SK-N-SH (cell line): ENCODE measurements at regions not wholly inside any gene's neighbourhood (a gene's known extent, or its start where the extent isn't known, plus 50 kb on each side); places are given as distances from the start of the nearest gene placed in this dataset.

Source experiments
- CTCF ChIA-PET: fragments of 300-600, 350-600 bp; formaldehyde crosslinking; extraction: SDS; loops from one replicate; lab custom pipeline; 2021; lab: Yijun Ruan, JAX
- POLR2A ChIA-PET: fragments of 350-600 bp; sonication (Branson Sonifier 250); formaldehyde crosslinking; extraction: SDS; loops from one replicate; lab custom pipeline; 2020; ENCODE audit warnings: antibody characterized with exemption, inconsistent platforms; lab: Yijun Ruan, JAX
- DNase-seq: peaks from one replicate; pipeline ENCODE4 v3.0.0; 2012
- H2AFZ ChIP-seq: fragments of 200-600 bp; sonication (generic); 2 replicates; pipeline ENCODE4 v1.8.1; 2016; ENCODE audit warnings: antibody characterized with exemption, mild to moderate bottlenecking, low read depth
- H3F3A ChIP-seq: fragments of 200-600 bp; sonication (generic); replicated peaks from 2 replicates; pipeline ENCODE3; 2016; ENCODE audit warnings: antibody characterized with exemption, mild to moderate bottlenecking; ENCODE audit not compliant: insufficient read depth
- H3K27ac ChIP-seq, 2 experiments: fragments of 200-500 bp in 1 of 2; fragments of 200-600 bp in 1 of 2; sonication (Bioruptor generic) in 1 of 2; sonication (generic), shearing (Covaris generic) in 1 of 2; 2 replicates each; pipeline versions ENCODE4 v1.5.1 to v1.6.1; 2014 to 2016; ENCODE audit warnings: low read depth in 2 of 2, inconsistent platforms in 1 of 2, low read length in 1 of 2, mild to moderate bottlenecking in 1 of 2, mixed read lengths in 1 of 2
- H3K27me3 ChIP-seq: fragments of 200-600 bp; sonication (generic), shearing (Covaris generic); 2 replicates; pipeline ENCODE4 v1.6.1; 2016; ENCODE audit warnings: mixed run types; ENCODE audit not compliant: insufficient read depth
- H3K36me3 ChIP-seq, 2 experiments: fragments of 200-500 bp in 1 of 2; fragments of 200-600 bp in 1 of 2; sonication (Bioruptor generic) in 1 of 2; sonication (generic) in 1 of 2; replicated peaks in 1 of 2; 2 replicates each; pipeline versions ENCODE3 to v1.5.1; 2014 to 2016; ENCODE audit warnings: low read length in 1 of 2, mild to moderate bottlenecking in 1 of 2; ENCODE audit not compliant: insufficient read depth in 2 of 2, control insufficient read depth in 1 of 2
- H3K4me1 ChIP-seq, 2 experiments: fragments of 200-500 bp in 1 of 2; fragments of 200-600 bp in 1 of 2; sonication (Bioruptor generic) in 1 of 2; sonication (generic), shearing (Covaris generic) in 1 of 2; 2 replicates each; pipeline versions ENCODE4 v1.5.1 to v1.6.1; 2014 to 2016; ENCODE audit warnings: low read depth in 1 of 2, low read length in 1 of 2, mixed run types in 1 of 2; ENCODE audit not compliant: insufficient read depth in 2 of 2, control insufficient read depth in 1 of 2
- H3K4me2 ChIP-seq: fragments of 200-600 bp; sonication (generic), shearing (Covaris generic); 2 replicates; pipeline ENCODE4 v1.6.1; 2017; ENCODE audit warnings: mixed run types
- H3K4me3 ChIP-seq, 2 experiments: fragments of 200-500 bp in 1 of 2; fragments of 200-600 bp in 1 of 2; sonication (Bioruptor generic) in 1 of 2; sonication (generic), shearing (Covaris generic) in 1 of 2; 2 replicates each; pipeline versions ENCODE4 v1.5.1 to v1.8.1; 2014 to 2016; ENCODE audit warnings: low read depth in 2 of 2, inconsistent platforms in 1 of 2, low read length in 1 of 2, mild to moderate bottlenecking in 1 of 2, mixed read lengths in 1 of 2, moderate library complexity in 1 of 2
- H3K79me2 ChIP-seq: fragments of 200-600 bp; sonication (generic); 2 replicates; pipeline ENCODE4 v1.8.1; 2017; ENCODE audit warnings: mild to moderate bottlenecking; ENCODE audit not compliant: insufficient read depth
- H3K9ac ChIP-seq: fragments of 200-600 bp; sonication (generic); 2 replicates; pipeline ENCODE4 v1.6.1; 2017; ENCODE audit warnings: mixed run types
- H3K9me2 ChIP-seq: fragments of 200-600 bp; sonication (generic); 2 replicates; pipeline ENCODE4 v1.6.1; 2017; ENCODE audit warnings: mixed run types
- H3K9me3 ChIP-seq: fragments of 200-600 bp; sonication (generic); 2 replicates; pipeline ENCODE4 v1.6.1; 2017; ENCODE audit warnings: mixed run types, mild to moderate bottlenecking, moderate library complexity
- H4K20me1 ChIP-seq: fragments of 200-600 bp; sonication (generic); 2 replicates; pipeline ENCODE4 v1.6.1; 2017; ENCODE audit warnings: mild to moderate bottlenecking, mixed run types; ENCODE audit not compliant: insufficient read depth
- CHD2 ChIP-seq: fragments of 150-350 bp; IDR thresholded peaks from 2 replicates; pipeline ENCODE4 v1.6.1; 2018; ENCODE audit warnings: low read length; ENCODE audit not compliant: partially characterized antibody
- CTCF ChIP-seq: fragments of 200-600 bp; sonication (generic); IDR thresholded peaks from 2 replicates; pipeline ENCODE4 v1.6.1; 2017; ENCODE audit warnings: antibody characterized with exemption, mild to moderate bottlenecking, moderate library complexity
- EP300 ChIP-seq, 2 experiments: IDR thresholded peaks; 2 replicates each; pipeline versions ENCODE4 v1.4.0 to v1.6.1; 2012; ENCODE audit warnings: borderline replicate concordance in 1 of 2, low read depth in 1 of 2, low read length in 1 of 2
- EZH2phosphoT487 ChIP-seq: fragments of 200-600 bp; sonication (generic); IDR thresholded peaks from 2 replicates; pipeline ENCODE4 v1.6.1; 2017; ENCODE audit warnings: low read depth, mixed run types, mild to moderate bottlenecking, antibody characterized with exemption, moderate library complexity, borderline replicate concordance
- FOXJ3 ChIP-seq: sonication (generic); formaldehyde crosslinking; IDR thresholded peaks from 2 replicates; pipeline ENCODE4 v1.5.1; 2020; ENCODE audit warnings: mild to moderate bottlenecking, missing genetic modification reagents
- FOXM1 ChIP-seq: IDR thresholded peaks from 2 replicates; pipeline ENCODE4 v1.4.0; 2012; ENCODE audit warnings: low read depth, mild to moderate bottlenecking
- GABPA ChIP-seq: IDR thresholded peaks from 2 replicates; pipeline ENCODE4 v1.4.0; 2012; ENCODE audit warnings: low read depth, mild to moderate bottlenecking
- JUND ChIP-seq: IDR thresholded peaks from 2 replicates; pipeline ENCODE4 v1.4.0; 2012
- MAX ChIP-seq: IDR thresholded peaks from 2 replicates; pipeline ENCODE4 v1.4.0; 2012; ENCODE audit warnings: low read depth
- MEF2A ChIP-seq: IDR thresholded peaks from 2 replicates; pipeline ENCODE4 v1.4.0; 2012; ENCODE audit warnings: low read depth, borderline replicate concordance
- MXI1 ChIP-seq: IDR thresholded peaks from 2 replicates; pipeline ENCODE4 v1.6.1; 2012; ENCODE audit warnings: mild to moderate bottlenecking, low read depth, low read length, improper control_type of control experiment
- NFIC ChIP-seq: IDR thresholded peaks from 2 replicates; pipeline ENCODE4 v1.4.0; 2012; ENCODE audit warnings: borderline replicate concordance
- NRF1 ChIP-seq: IDR thresholded peaks from 2 replicates; pipeline ENCODE4 v1.6.1; 2012; ENCODE audit warnings: low read depth, mild to moderate bottlenecking, low read length
- POLR2AphosphoS5 ChIP-seq: IDR thresholded peaks from 2 replicates; pipeline ENCODE4 v1.6.1; 2012; ENCODE audit warnings: low read depth, low read length
- RAD21 ChIP-seq: IDR thresholded peaks from 2 replicates; pipeline ENCODE4 v1.6.1; 2012; ENCODE audit warnings: mild to moderate bottlenecking, low read length
- RCOR1 ChIP-seq: fragments of 150-350 bp; IDR thresholded peaks from 2 replicates; pipeline ENCODE4 v1.6.1; 2017; ENCODE audit warnings: antibody characterized with exemption, low read length
- RFX5 ChIP-seq: IDR thresholded peaks from 2 replicates; pipeline ENCODE4 v1.6.1; 2012; ENCODE audit warnings: mild to moderate bottlenecking, improper control_type of control experiment, low read length
- SMC3 ChIP-seq: IDR thresholded peaks from 2 replicates; pipeline ENCODE4 v1.6.1; 2012; ENCODE audit warnings: low read depth, low read length, improper control_type of control experiment
- TCF12 ChIP-seq: IDR thresholded peaks from 2 replicates; pipeline ENCODE4 v1.4.0; 2012
- TEAD4 ChIP-seq: IDR thresholded peaks from 2 replicates; pipeline ENCODE4 v1.4.0; 2012; ENCODE audit warnings: mild to moderate bottlenecking, borderline replicate concordance; ENCODE audit not compliant: insufficient read depth
- USF2 ChIP-seq: fragments of 150-350 bp; IDR thresholded peaks from 2 replicates; pipeline ENCODE4 v1.6.1; 2017; ENCODE audit warnings: antibody characterized with exemption, low read length, low read depth, borderline replicate concordance
- ZBTB33 ChIP-seq: IDR thresholded peaks from 2 replicates; pipeline ENCODE4 v1.4.0; 2012; ENCODE audit warnings: low read depth, borderline replicate concordance
- WGBS: methylation state at CpG from one replicate; pipeline ENCODE4 v1.1.6; 2017; ENCODE audit warnings: low lambda C conversion rate; 5-methylcytosine and 5-hydroxymethylcytosine counted together

- Histone ChIP-seq H3K27me3 (no peaks in the 10 kb centered on the region), H3K4me2 (no peak overlapping the region), H3K9me2 (no peaks in the 10 kb centered on the region), H3K9me3 (no peaks in the 10 kb centered on the region), H3K79me2 (no peaks in the 10 kb centered on the region), H3K9ac (no peak overlapping the region), H2AFZ (no peak overlapping the region), H3K4me3 (no peak overlapping the region), H3K36me3 (no peaks in the 10 kb centered on the region), H4K20me1 (no peaks in the 10 kb centered on the region), H3K27ac (no peak overlapping the region), H3F3A (no peaks in the 10 kb centered on the region), H3K4me1 (no peaks in the 10 kb centered on the region; a peak in 1 of 4 replicates)
- ChIA-PET POLR2A (no interaction called here), CTCF (interaction anchor here (0.9 to 1.3 kb wide), 2 partner anchors 89 to 91 kb away, joined by 3 read pairs; no protein-coding TSS in a partner anchor)
- no peak for DNase-seq
- WGBS, result 18% methylated on average over 1 of the region's 1 CpG
- TF ChIP-seq EP300 (IDR thresholded peaks at IDR 0.05; ENCODE audit: borderline replicate concordance in 1 of 2, low read depth in 1 of 2, low read length in 1 of 2) (no peak), MEF2A (no peak), SMC3 (no peak), TEAD4 (no peak), CTCF (no peak), RFX5 (no peak), POLR2AphosphoS5 (no peak), JUND (no peak), MXI1 (no peak), USF2 (no peak), TCF12 (no peak), NRF1 (no peak)
Observed at GRCh38 chr5:168202996-168203395, 88.4 kb upstream of the WWC1 start.

- H3K9ac ChIP-seq, result no peak overlapping the region
- H3K4me3 ChIP-seq, result no peak overlapping the region
- ChIA-PET POLR2A (no interaction called here), CTCF (interaction anchor here (0.9 to 1.3 kb wide), 2 partner anchors 91 to 93 kb away, joined by 3 read pairs; no protein-coding TSS in a partner anchor)
- H3K36me3 ChIP-seq, result no peaks in the 10 kb centered on the region
- H3K4me1 ChIP-seq, result no peaks in the 10 kb centered on the region
- no peaks in the 10 kb centered on the region for H3F3A ChIP-seq
- H2AFZ ChIP-seq, result no peak overlapping the region
- H3K4me2 ChIP-seq, result no peak overlapping the region
- DNase-seq, result no peak
- TF ChIP-seq USF2 (no peak), CHD2 (no peak), RAD21 (no peak), FOXM1 (no peak), FOXJ3 (no peak), MAX (no peak), RCOR1 (no peak), RFX5 (no peak), NRF1 (no peak), EZH2phosphoT487 (no peak), ZBTB33 (no peak), JUND (no peak), NFIC (no peak), GABPA (no peak)
- 62% methylated on average over 5 of the region's 6 CpGs for WGBS
- H3K9me2 ChIP-seq, result no peaks in the 10 kb centered on the region
- H3K27me3 ChIP-seq, result no peaks in the 10 kb centered on the region
- no peak overlapping the region for H3K27ac ChIP-seq
- H3K9me3 ChIP-seq, result no peaks in the 10 kb centered on the region
- no peaks in the 10 kb centered on the region for H4K20me1 ChIP-seq
- no peaks in the 10 kb centered on the region for H3K79me2 ChIP-seq
Observed at GRCh38 chr5:168204165-168204564, 87.3 kb upstream of the WWC1 start.
